Inflammatory macrophage treated with lipopolysaccharide for 1 hour (primary cell): ENCODE measurements at regions not wholly inside any gene's neighbourhood (a gene's known extent, or its start where the extent isn't known, plus 50 kb on each side); places are given as distances from the start of the nearest gene placed in this dataset.

Experiments
- DNase-seq, 2 donors: peaks; one replicate each; pipeline ENCODE4 v3.0.0-alpha.2; 2020 to 2022

DNA sequence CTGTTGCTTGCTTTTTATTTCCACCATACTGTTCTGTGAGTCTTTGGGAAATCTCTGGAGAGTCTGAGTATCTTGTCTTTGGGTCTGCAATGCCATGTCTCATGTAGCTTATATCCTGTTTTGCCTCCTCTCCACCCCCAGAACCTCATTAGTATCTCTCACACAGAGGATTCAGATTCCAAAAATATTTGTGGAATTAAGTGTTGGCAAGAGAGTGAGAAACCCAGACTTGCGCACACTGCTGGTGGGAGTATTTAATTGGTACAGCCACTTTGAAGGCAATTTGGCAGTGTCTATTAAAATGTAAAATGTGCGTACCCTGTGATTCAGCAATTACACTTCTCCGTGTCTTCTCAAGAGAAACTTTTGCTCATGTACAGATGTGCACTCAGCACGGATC, 68.6 kb downstream of the ZNF621 start:
- DNase-seq = no peak

DNA sequence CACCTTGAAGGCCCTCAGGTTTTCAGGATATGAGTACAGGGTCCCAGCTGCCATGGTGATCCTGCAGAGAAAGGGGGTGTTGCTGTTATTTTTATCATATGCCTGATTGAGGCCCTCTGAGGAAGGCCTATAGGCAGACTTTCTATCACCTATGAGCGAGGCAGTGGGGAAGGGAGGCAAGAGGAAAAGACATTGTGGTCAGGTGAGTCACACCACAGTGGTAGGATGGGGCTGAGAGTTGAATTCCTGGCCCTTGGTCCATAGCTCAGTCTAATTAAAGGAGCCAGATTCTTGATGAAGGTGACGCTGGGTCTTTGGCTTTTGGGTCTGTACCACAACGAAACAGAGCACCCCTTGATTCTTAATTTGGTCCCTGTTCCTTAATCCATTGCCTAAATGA, 72.7 kb downstream of the ZNF621 start:
- DNase-seq = no peak

DNA sequence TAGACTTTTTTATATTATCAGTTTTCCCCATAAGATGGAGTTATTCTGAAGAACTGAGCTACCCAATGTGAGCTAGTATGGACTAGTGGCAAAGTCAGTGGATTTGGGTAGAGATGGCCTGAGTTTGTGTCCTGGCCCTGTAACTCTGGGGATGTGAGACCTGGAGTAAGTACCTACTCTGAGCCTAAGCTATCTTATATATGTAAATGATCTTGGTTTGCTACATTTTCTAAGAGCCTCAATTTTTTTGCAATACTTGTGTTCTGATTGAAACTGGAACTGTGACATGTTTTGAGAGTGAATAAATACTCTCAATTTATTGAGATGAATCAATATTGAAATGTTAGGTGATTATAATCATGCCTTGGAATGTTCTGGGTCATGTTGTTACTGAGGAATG, 73.6 kb downstream of the ZNF621 start:
- DNase-seq = no peak

DNA sequence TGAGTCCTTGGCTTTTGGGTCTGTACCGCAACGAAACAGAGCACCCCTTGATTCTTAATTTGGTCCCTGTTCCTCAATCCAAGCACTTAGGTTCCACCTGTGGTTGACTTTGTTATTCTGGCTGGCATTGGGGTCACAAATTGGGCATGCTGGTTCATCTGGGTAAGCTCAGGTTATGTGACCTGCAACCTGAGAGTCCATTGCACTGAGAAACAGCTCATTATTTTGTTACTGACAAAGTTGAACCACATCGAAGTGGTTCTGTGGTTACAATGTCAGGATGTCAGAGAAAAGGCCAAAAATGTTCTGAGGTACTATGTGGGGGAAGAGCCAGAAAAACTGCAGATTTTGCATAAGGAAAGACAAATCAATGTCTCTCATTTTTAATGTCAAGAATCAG, 74.2 kb downstream of the ZNF621 start:
- no peak for DNase-seq

DNA sequence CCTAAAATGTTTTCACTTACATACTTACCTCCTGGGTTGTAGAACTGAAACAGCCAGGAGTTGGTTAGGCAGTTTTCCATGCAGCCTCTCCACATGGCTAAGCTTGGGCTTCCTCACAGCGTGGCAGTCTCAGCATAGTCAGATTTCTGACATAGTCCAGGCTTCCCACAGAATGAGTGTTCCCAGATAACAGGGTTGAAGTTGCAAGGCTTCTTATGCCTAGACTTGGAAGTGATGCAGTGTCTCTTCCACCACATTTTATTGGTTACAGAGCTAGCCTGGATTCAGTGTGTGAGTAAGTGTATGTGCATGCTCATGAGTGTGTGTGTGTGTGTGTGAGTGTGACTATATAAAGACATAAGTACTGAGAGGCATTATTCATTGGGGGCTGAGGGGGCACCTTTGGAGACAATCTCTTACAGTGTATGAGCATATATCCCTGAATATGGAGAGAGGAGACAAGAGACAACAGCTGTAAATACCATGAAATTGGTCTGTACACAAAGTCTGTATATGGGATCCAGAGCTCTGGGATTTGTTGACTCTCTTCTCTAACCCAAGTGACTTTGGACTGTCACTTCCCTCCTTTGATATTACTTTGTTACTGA, 78.1 kb downstream of the ZNF621 start:
- DNase-seq = no peak

DNA sequence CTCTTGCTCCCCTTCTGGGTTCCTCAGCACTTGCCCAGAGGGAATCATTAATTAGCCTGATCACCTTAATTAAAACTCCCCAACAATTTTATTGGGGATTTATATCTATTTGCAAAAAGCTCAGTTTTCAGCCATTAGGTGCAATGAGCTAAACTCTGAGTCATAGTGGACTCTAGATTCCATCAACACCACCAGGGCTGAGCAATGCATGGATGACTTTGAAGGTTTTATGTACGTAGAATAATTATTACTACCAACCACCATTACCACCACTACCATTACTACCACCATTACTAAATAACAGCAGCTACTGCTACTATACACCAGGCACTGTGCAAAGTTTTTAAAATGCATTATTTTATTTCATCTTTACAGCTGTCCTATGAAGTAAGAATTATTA, 81.2 kb downstream of the ZNF621 start:
- no peak for DNase-seq

DNA sequence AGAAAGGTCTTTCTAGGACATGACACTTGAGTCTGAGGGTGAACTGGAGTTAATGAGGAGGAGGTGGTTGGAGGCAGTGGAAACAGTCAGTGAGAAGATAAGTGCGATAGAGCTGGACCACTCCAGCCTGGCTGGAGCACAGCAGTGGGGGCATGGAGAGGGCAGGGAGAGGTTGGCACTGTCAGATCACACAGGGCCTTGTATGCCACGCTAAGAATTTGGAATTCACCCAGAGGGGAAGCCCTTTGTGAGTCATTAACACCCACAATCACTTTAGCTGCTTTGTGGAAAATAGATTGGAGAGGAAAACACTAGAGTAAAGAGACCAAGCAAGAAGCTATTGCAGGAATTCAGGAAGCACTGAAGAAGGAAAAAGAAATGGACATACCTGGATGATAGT, 83.3 kb downstream of the ZNF621 start:
- DNase-seq = peak; percentile 25 to 28

DNA sequence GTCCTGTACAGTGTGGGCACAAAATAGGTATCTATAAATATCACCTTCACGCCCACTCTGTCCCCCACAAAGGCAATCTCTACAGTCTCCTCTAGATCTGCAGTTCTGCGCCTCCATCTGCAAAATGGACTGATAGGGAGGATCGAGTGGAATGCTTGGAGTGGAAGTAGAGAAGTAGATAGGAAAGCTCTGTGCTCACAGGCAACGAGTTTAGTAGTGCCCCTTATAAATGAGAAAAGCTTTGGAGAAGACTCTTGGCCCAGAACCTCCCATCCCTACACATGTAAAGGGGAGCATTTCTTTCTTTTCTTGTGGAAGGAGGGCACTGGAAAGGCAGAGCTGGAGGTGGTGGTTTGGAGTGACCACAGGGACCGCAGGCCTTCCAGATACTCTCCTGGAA, 88.5 kb downstream of the ZNF621 start:
- no peak for DNase-seq

DNA sequence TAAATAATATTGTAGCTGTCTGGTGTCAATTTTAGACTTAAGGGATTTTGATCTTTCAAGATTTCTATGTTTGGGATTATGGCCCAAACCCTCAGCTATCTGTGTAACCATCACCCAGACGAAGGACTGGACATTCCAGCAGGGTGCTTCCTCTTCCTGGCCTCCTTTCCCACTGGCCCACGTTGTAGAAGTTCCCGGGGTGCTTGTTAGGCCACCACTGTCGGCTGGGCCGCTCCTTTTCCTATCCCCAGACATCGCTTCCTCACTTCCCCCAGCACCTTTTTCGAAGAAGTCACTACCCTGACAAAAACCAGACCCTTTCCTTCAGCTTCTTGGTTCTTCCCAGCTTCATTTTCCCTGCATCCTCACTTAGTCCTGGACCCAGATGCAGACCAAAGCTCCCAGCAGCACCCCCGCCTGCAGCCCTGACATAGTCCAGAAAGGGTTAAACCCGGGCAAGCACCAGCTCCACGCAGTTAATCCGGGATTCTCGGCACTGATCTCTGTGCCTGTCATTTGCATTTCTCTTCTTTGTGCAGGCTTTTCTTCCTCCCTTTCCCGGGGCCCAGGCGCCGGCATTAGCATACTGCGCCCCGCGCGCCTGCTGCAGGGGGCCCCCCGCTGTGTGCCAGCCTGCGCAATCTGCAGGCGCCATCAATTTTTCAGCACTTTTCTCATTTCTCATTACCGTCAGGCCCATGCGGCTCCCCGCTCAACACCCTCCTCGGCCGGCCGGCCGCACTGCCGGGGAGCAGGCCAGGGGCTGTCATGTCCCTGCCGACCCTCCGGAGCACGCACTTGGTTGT, 90.6 kb downstream of the ZNF621 start:
- DNase-seq = peak; percentile 3 to 10

DNA sequence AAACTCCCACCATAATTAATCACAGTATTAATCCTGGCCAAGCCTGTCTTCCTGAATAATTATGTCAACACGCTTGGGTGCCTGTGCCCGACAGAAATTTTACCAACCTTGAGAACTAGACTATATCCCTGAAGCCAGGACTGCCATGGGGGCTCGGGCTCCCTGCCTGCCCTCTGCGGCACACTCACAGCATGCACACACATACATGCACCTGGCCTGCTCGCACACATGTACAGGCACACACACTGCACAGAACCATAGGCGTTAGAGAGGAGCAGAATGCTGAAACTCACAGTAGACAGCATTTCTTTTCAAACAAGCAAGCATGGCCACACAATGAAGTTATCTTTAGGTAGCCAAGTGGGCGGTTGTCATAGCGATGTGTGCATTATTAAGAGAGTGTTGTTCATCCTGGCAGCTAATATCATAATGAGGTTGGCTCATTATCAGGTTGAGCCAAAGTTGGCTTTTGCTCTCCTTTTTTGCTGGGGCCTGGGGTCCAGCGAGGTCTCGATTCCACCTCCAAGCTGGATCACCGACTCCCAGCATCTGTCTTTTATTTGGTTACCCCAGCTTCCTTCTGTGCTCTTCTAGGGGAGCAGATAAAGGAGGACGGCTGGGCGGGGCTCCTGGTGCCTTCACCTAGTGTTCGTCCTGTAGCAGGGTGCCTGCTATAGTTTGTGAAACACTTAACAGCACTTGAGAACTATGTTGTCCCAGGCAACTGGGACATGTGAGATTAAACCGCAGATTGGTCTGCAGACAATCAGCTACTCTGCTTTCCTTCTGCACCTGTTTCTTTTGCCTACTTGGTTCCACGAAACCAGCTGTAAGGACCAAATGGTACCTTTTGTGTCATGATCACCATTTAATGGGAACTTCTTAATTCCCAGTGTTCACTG, 91.4 kb downstream of the ZNF621 start:
- DNase-seq = no peak

DNA sequence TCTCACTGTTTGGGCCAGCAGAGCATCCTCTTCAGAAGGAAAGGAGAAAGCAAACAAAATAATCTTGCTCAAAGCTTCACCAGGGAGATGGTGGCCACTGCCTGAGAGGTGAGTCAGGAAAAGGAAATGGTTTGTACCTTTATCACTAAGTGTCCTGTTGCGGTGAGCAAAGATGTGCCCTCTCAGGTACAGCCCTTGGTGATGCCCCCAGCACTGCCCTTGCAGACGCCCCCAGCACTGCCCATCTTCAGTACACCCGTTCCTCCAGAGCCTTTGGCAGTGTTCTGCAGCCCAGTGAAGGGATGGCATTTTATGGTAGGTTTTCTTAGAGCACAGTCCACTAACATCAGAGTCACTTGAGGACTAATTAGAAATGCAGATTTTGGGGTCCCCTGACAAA, 92.3 kb downstream of the ZNF621 start:
- DNase-seq = no peak

DNA sequence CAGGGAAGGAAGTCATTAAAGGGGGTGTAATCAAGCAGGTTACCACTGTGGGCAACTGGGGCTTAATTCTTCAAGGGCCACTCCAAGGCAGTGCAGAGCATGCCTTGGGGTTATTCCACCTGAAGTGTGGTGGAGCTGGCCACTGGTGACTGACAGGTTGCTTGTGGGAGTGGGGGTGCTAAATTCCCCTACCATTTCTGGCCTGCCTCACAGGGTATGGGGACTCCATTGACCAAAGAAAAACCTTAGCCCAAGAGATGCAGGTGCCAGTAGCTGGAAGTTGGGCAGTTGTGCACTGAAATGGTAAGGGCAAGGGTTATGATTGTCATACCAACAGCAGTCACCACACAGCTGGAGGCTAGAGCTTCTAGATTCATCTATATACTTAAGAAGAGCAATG, 93.4 kb downstream of the ZNF621 start:
- no peak for DNase-seq

DNA sequence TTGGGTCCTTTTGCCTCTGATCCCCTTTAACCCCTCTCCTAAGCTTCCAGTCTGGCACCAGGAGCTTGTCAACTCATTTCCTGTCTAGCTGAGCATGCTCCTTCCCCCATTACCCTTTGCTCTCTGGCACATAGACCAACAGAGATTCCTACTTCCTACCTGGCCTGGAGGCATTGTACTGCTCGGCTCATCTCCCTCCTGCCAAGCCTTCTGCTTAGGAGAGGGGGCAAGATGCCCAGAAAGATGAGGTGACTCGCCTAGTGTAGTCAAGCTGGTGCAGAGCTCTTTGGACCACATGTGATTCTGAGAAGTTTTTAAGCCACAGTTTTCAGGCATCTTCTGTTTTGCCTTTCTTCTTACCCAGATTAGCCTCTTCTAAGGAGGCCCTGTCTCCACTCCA, 95.4 kb downstream of the ZNF621 start:
- DNase-seq = no peak

DNA sequence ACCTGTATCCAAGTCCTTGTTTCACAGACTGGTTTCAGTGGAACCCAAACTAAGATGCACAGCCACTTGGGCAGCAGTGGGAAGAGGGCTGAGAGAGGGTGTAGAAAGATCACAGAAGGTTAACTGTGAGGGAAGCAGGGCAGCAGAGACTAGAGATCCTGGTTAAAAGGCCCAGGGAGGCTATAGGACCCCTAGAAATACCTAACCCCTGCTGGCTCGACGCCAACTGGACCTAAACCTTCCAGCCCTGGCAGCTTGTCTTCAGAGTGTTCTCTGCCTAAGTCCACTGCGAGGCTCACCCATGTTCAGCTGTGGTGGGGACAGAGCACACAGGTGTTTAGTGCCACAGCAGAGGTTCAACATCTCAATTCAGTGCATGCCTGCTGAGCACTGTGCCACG, 96.5 kb downstream of the ZNF621 start:
- DNase-seq = no peak

DNA sequence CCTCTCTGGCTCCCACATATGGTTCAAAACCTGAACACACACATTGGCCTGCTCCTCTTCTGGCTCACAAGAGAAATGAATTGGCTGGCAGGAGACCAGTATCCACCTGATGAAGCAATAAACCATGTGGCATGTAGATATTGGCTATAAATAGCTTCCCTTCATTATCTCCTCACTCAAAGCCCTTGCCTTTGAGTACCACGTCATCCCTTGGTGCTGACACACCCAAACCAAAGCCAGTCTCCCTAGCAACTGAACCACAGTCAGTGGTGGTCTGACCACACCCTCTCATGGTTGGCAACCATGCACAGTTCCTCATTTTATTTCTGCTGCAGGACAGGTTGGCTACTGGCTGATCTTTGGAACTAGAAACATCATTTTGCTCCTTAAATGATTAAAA, 98.8 kb downstream of the ZNF621 start:
- DNase-seq = peak; percentile 45 to 48

DNA sequence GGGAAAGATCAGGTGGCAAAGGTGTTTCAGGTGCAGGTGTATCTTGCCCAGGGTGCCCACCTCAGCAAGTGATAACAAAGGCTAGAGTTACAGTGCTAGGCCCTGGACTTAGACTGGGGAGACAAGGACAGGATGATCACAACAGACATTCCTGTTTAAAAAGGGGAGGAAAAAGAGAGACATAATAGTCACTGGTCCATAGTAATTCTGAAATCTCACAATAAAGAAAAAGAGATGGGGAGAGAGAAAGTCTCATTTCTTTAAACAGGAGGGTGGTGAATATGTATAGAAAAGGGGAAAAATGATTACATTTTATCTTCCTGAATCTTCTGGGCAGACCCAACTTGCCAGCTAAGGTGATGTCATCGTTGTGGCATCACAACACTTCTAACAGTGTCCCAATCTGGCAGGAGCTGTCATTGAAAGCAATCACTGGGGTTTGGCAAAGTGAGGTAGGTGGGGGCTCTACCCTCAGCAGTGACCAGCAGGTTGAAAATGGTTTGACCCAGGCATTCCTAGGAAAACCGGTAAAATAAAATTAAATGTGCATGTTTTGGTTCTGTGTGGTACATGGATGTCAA, 99.5 kb downstream of the ZNF621 start:
- DNase-seq = no peak

DNA sequence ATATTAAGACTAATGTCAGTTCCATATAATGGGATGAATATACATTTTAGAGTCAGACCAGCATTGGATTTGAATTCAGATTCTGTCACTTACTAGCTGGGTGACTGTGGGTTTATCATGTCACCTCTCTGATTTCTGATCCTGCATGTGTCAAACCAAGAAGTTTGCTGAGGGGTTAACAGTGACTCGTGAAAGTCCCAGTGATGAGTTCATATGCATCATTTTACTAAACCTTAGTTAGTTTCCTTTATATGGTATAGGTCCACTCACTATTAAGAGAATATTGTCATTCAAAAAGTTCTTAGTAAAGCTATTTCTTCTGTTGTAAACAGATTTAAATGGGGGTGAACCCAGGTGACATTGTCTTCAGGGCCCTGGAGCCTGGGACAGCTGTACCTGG, 102.3 kb downstream of the ZNF621 start:
- DNase-seq = no peak

DNA sequence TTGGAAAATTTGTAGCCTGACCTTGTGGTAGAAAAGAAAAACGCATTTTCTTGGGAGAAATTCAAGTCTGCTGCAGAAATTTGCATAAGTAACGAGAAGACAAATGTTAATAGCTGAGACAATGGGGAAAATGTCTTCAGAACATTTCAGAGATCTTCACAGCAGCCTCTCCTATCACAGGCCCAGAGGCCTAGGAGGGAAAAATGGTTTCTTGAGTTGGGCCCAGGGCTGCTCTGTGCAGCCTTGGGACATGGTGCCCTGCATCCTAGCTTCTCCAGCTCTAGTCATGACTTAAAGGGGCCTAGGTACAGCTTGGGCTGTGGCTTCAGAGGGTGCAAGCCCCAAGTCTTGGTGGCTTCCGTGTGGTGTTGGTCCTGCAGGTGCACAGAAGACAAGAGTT, 104.2 kb downstream of the ZNF621 start:
- no peak for DNase-seq

DNA sequence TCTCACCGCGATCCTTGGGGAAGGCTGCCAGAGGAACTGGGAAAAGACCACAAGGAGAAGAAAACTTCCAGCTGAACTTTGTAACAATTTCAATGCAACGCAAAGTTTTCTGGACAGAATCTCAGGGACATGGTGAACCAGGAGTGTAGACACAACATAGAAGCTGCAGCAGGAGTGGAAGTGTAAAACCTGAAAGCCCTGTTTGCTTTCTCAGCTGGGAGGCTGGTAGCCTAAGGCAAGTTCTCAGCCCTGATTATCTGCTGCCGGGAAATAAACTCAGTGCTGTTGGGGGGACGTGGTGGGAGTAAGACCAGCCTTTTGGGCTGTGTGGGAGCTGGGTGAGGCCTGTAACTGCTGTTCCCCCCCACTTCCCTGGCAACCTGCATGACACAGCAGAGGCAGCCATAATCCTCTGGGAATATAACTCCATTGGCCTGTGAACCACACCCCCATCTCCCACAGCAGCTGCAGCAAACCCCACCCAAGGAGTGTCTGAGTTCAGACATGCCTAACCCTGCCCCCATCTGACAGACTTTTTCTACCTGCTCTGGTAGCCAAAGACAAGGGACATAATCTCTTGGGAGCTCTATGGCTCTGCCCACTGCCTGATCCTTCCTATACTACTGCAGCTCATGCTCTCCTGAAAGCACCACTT, 106.7 kb downstream of the ZNF621 start:
- DNase-seq = no peak

DNA sequence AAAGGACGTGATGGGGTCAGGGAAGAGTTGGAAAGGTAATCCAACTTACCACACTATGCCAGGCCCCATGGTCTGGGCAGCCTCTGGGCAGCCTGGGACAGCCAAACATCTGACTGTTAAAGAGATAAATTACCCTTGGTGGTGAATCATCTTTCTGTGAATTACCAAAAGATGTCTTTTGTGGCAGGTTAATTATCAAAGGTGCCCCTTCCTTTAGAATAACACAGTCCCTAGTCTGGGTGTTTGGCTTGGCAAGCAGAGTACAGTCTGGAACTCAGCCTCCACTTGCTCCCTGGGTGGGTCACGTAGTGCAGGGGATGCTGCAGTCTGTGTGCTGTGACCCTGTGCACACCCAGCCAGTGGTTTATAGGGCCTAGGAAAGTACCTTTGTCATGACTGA, 113.1 kb downstream of the ZNF621 start:
- no peak for DNase-seq

DNA sequence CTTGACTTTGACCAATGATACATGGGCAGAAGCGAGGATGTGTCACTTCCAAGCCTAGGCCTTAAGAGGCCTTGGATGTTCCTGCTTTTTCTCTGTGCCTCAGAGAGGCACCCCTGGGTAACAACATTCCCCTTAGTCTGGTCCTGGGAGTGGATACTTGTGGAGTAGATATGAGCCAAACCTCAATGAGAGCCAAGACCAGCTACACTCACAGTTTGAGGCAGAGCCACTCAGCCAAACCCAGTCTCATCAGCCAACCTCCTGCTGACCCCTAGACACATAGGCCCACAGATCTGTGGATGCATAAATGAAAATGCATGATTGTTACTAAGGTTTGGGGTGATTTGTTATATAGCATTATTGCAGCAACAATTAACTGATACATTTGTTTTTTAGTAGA, 114.2 kb downstream of the ZNF621 start:
- DNase-seq = no peak

DNA sequence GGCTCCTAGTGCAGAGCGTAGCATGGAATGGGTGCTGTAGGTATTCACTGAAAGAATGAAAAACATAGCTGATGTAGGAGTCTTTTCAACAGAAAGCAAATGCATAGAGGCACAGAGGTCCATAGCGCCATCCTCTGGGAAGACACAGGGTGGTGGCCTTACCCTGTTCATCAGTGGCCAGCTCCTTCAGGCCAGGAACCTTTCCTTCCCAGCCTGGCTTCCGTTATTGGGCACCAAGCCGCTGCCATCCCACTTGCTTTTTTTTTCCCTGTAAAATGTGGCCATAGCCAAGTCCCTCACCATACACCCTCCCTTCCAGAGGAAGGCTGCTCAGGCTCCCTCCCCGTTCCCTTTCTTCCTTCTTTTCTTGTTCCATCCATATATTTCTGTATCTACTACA, 118.1 kb downstream of the ZNF621 start:
- no peak for DNase-seq

DNA sequence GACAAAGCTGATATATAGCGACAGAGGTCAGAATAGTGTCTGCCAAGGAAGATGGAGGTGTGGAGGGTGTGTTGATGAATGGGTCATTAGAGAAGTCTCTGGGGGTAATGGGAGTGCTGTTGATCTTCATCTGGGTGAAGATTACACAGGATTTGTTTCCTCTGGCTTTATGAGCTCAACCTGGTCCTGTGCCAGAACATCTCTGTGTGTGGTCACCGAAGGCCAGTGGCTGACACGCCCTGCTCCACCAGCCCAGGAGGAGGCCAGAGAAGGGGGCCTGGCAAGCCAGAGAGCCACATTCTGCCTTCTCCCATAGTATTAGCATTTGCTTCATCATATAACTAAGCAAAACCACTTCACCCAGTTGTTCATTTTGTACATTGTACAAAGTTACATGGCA, 121.1 kb downstream of the ZNF621 start:
- DNase-seq = no peak
